HepG2 (cell line): ENCODE measurements at regions not wholly inside any gene's neighbourhood (a gene's known extent, or its start where the extent isn't known, plus 50 kb on each side); places are given as distances from the start of the nearest gene placed in this dataset.

Experiments used
- ATAC-seq: fragments of 200-7000 bp; cut with Tn5 transposase; 3 replicates; pipeline ENCODE4 v1.9.1; 2020; ENCODE audit warnings: mild to moderate bottlenecking, moderate library complexity
- BruUV-seq: library from RNA; stranded (reverse); fragments of 400-500 nt; replicated peaks from 2 replicates; lab custom pipeline; 2021; lab: Mats Ljungman, UMichigan
- CTCF ChIA-PET: fragments of 300-600 bp; formaldehyde crosslinking; extraction: SDS; loops from one replicate; lab custom pipeline; 2021; ENCODE audit warnings: low total read pairs, inconsistent platforms, low intra/inter-chr PET ratio; lab: Yijun Ruan, JAX
- POLR2A ChIA-PET: fragments of 350-600 bp; sonication (Branson Sonifier 250); formaldehyde crosslinking; loops from one replicate; lab custom pipeline; 2020; ENCODE audit warnings: antibody characterized with exemption, inconsistent platforms; lab: Yijun Ruan, JAX
- DNase-seq: peaks from one replicate; pipeline ENCODE4 v3.0.0-alpha.2; 2015; ENCODE audit warnings: low spot score
- FAIRE-seq: peaks from 3 replicates; lab custom pipeline; 2011; peaks lifted over from hg19 to GRCh38; lab: Jason Lieb, UNC
- H2AFZ ChIP-seq: one replicate; pipeline ENCODE4 v1.6.1; 2011; ENCODE audit warnings: low read length, inconsistent platforms
- H3K27ac ChIP-seq: fragments of 300-600 bp; 3 replicates; pipeline ENCODE4 v1.8.0; 2011; ENCODE audit warnings: mixed run types, mild to moderate bottlenecking, mixed read lengths, low read length, inconsistent platforms; ENCODE audit not compliant: insufficient read depth; ENCODE audit errors: extremely low read length
- H3K27me3 ChIP-seq, 2 experiments: fragments of 200-600 bp in 1 of 2; 2 replicates in 1 of 2; 3 replicates in 1 of 2; pipeline versions ENCODE4 v1.6.0 to v1.8.0; 2011; ENCODE audit warnings: low read length in 2 of 2, mild to moderate bottlenecking in 2 of 2, moderate library complexity in 2 of 2, inconsistent platforms in 1 of 2; ENCODE audit not compliant: insufficient read depth in 2 of 2, control insufficient read depth in 1 of 2
- H3K36me3 ChIP-seq, 2 experiments: fragments of 200-600 bp in 1 of 2; replicated peaks in 1 of 2; 2 replicates in 1 of 2; 3 replicates in 1 of 2; pipeline versions ENCODE4 v1.5.1 to v1.8.0; 2011; ENCODE audit warnings: low read length in 2 of 2, inconsistent platforms in 1 of 2; ENCODE audit not compliant: insufficient read depth in 2 of 2, control insufficient read depth in 1 of 2
- H3K4me1 ChIP-seq: 2 replicates; pipeline ENCODE4 v1.5.1; 2012; ENCODE audit warnings: low read length, inconsistent platforms; ENCODE audit not compliant: insufficient read depth
- H3K4me2 ChIP-seq: 2 replicates; pipeline ENCODE4 v1.6.0; 2011; ENCODE audit warnings: low read depth, low read length, inconsistent platforms
- H3K4me3 ChIP-seq, 3 experiments: fragments of 200-600 bp in 1 of 3; sonication (generic), shearing (Covaris generic) in 1 of 3; replicated peaks in 1 of 3; 2 replicates each; pipeline ENCODE4 v1.5.1; 2011 to 2016; ENCODE audit warnings: low read length in 3 of 3, inconsistent platforms in 2 of 3, low read depth in 2 of 3, mild to moderate bottlenecking in 2 of 3, control low read depth in 1 of 3, mixed read lengths in 1 of 3; ENCODE audit not compliant: insufficient read depth in 1 of 3
- H3K79me2 ChIP-seq: one replicate; pipeline ENCODE4 v1.6.1; 2011; ENCODE audit warnings: low read length, inconsistent platforms; ENCODE audit not compliant: insufficient read depth
- H3K9ac ChIP-seq: 2 replicates; pipeline ENCODE4 v1.6.0; 2011; ENCODE audit warnings: mild to moderate bottlenecking, low read depth, low read length, inconsistent platforms; ENCODE audit not compliant: insufficient read depth
- H3K9me3 ChIP-seq: 2 replicates; pipeline ENCODE4 v1.5.1; 2012; ENCODE audit warnings: mild to moderate bottlenecking, low read length
- H4K20me1 ChIP-seq: 2 replicates; pipeline ENCODE4 v1.6.0; 2011; ENCODE audit warnings: inconsistent platforms, mild to moderate bottlenecking, low read length, moderate library complexity; ENCODE audit not compliant: insufficient read depth
- CBX1 ChIP-seq: IDR thresholded peaks from one replicate; pipeline ENCODE4 v1.6.1; 2016; ENCODE audit warnings: antibody characterized with exemption, low read depth
- GRHL1 ChIP-seq: sonication (generic); formaldehyde crosslinking; conservative IDR thresholded peaks from 2 replicates; pipeline ENCODE4 v1.8.0; 2022; ENCODE audit warnings: missing genetic modification reagents
- GTF2F1 ChIP-seq: fragments of 150-350 bp; IDR thresholded peaks from 2 replicates; pipeline ENCODE4 v1.6.1; 2014; ENCODE audit warnings: low read length
- RBM39 ChIP-seq: fragments of 200-400 bp; formaldehyde crosslinking; IDR thresholded peaks from one replicate; pipeline ENCODE4 v1.6.1; 2018; ENCODE audit warnings: antibody characterized with exemption, mild to moderate bottlenecking, low read depth, low read length; ENCODE audit not compliant: poor library complexity, severe bottlenecking
- REPIN1 ChIP-seq: sonication (generic); formaldehyde crosslinking; IDR thresholded peaks from 2 replicates; pipeline ENCODE4 v1.8.0; 2022; ENCODE audit warnings: missing genetic modification reagents, low read depth, mild to moderate bottlenecking, borderline replicate concordance
- SYNCRIP ChIP-seq: fragments of 200-400 bp; formaldehyde crosslinking; IDR thresholded peaks from 2 replicates; pipeline ENCODE4 v1.6.1; 2018; ENCODE audit warnings: mild to moderate bottlenecking, low read depth, low read length; ENCODE audit not compliant: insufficient read depth
- TFE3 ChIP-seq: IDR thresholded peaks from 2 replicates; pipeline ENCODE4 v1.6.1; 2016
- ZBTB43 ChIP-seq: sonication (generic); formaldehyde crosslinking; conservative IDR thresholded peaks from 2 replicates; pipeline ENCODE4 v1.4.0; 2020; ENCODE audit warnings: missing genetic modification reagents
- ZNF256 ChIP-seq: sonication (generic); formaldehyde crosslinking; conservative IDR thresholded peaks from 2 replicates; pipeline ENCODE4 v1.4.0; 2020; ENCODE audit warnings: missing genetic modification reagents
- ZNF282 ChIP-seq: fragments of 450-650 bp; IDR thresholded peaks from 2 replicates; pipeline ENCODE4 v1.6.1; 2018; ENCODE audit not compliant: partially characterized antibody
- ZUFSP ChIP-seq: sonication (generic); formaldehyde crosslinking; IDR thresholded peaks from 2 replicates; pipeline ENCODE4 v1.9.0; 2021; ENCODE audit warnings: missing genetic modification reagents, mild to moderate bottlenecking, borderline replicate concordance
- WGBS: methylation state at CpG from one replicate; pipeline ENCODE4 v1.1.6; 2017; ENCODE audit warnings: low lambda C conversion rate; 5-methylcytosine and 5-hydroxymethylcytosine counted together
- in situ Hi-C: cut with HindIII; loops from 2 replicates; pipeline ENCODE4 v1.10.0; 2017; ENCODE audit warnings: low pct_unique_long_range_greater_than_20kb; ENCODE audit not compliant: extremely low pct_ligation_motif_present
- intact Hi-C: fragments of 100-400 bp; cut with micrococcal nuclease; formaldehyde crosslinking; loops from one replicate; pipeline ENCODE4 v1.10.0; 2022; ENCODE audit not compliant: unreplicated experiment
- TF ChIP-seq, protein P1 (sequence below): sonication (generic); formaldehyde crosslinking; IDR thresholded peaks from 2 replicates; pipeline ENCODE4 v1.5.0; 2020; ENCODE audit warnings: mild to moderate bottlenecking, missing genetic modification reagents

DNA sequence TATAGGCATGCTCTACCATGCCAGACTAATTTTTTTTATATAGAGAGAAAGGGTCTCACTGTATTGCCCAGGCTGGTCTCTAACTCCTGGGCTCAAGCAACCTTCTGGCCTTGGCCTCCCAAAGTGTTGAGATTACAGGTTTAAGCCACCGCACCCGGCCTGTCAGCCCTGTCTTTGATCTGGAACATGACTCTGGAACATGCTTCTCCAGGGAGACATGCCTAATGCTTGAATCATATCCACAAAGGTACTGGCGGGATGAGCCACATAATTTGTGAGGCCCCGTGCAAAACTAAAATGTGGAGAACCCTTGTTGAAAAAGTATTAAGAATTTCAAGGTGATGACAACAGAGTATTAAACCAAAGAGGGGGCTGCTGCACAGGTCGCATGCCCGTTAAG lies 282.8 kb downstream of the ARHGAP12 start (continued):
- TF ChIP-seq ZUFSP (CRISPR knock-in tag) = no peak
- TF ChIP-seq, protein P1, sequence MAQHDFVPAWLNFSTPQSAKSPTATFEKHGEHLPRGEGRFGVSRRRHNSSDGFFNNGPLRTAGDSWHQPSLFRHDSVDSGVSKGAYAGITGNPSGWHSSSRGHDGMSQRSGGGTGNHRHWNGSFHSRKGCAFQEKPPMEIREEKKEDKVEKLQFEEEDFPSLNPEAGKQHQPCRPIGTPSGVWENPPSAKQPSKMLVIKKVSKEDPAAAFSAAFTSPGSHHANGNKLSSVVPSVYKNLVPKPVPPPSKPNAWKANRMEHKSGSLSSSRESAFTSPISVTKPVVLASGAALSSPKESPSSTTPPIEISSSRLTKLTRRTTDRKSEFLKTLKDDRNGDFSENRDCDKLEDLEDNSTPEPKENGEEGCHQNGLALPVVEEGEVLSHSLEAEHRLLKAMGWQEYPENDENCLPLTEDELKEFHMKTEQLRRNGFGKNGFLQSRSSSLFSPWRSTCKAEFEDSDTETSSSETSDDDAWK (CRISPR knock-in tag) = no peak
- TF ChIP-seq CBX1 = no peak
- TF ChIP-seq ZNF256 (CRISPR knock-in tag) = no peak
- TF ChIP-seq RBM39 = no peak

GRCh38 chr10:31644931-31645633 lies 283.5 kb downstream of the ARHGAP12 start:
- WGBS = 9% methylated on average over 4 of the region's 4 CpGs
- peaks cover 0 to 3% of the 10 kb centered on the region in 2 experiments; a peak in 2 of 5 replicates for H3K27me3 ChIP-seq

More at GRCh38 chr10:31644931-31645633, 283.5 kb downstream of the ARHGAP12 start:
- no peak for DNase-seq
- intact Hi-C loops (no loop called here), in situ Hi-C loops (no loop called here)
- Histone ChIP-seq H3K9ac (no peak overlapping the region), H3K9me3 (no peaks in the 10 kb centered on the region), H3K36me3 (no peaks in the 10 kb centered on the region), H3K4me2 (no peak overlapping the region), H3K27ac (no peak overlapping the region), H3K4me1 (0 out of 2 replicates have a peak, but pooled peaks cover 5% of the 10 kb centered on the region), H3K79me2 (no peaks in the 10 kb centered on the region), H3K4me3 (no peak overlapping the region), H4K20me1 (no peaks in the 10 kb centered on the region), H2AFZ (no peak overlapping the region)
- ATAC-seq = no peak
- TF ChIP-seq GTF2F1 = no peak
- no peak for TF ChIP-seq REPIN1 (CRISPR knock-in tag)
- TF ChIP-seq ZNF282 = no peak
- TF ChIP-seq SYNCRIP = no peak
- no peak for TF ChIP-seq TFE3 (CRISPR knock-in tag)
- TF ChIP-seq GRHL1 (CRISPR knock-in tag) = no peak
- no peak for TF ChIP-seq ZBTB43 (CRISPR knock-in tag)
- no TSS peak for BruUV-seq
- ChIA-PET CTCF (no interaction called here), POLR2A (no interaction called here)
- no peak for FAIRE-seq
